Osteocyte (in vitro differentiated cells): ENCODE measurements at regions not wholly inside any gene's neighbourhood (a gene's known extent, or its start where the extent isn't known, plus 50 kb on each side); places are given as distances from the start of the nearest gene placed in this dataset.
A peak's percentile ranks its signal among the peaks of the same experiment; 100 is the strongest.

ENCODE experiments used
- DNase-seq: peaks from one replicate; pipeline ENCODE4 v3.0.0; 2021; ENCODE audit warnings: mixed read lengths; ENCODE audit not compliant: unreplicated experiment; ENCODE audit errors: extremely low spot score
- H3K27ac Mint-ChIP-seq: one replicate; pipeline ENCODE4 v1.8.0; 2021; ENCODE audit warnings: mild to moderate bottlenecking, mixed read lengths; ENCODE audit not compliant: unreplicated experiment
- H3K27me3 Mint-ChIP-seq: one replicate; pipeline ENCODE4 v1.8.0; 2021; ENCODE audit warnings: mixed read lengths; ENCODE audit not compliant: unreplicated experiment
- H3K36me3 Mint-ChIP-seq: one replicate; pipeline ENCODE4 v1.8.0; 2021; ENCODE audit warnings: mixed read lengths; ENCODE audit not compliant: unreplicated experiment
- H3K4me1 Mint-ChIP-seq: one replicate; pipeline ENCODE4 v1.8.0; 2021; ENCODE audit warnings: mixed read lengths; ENCODE audit not compliant: unreplicated experiment
- H3K4me3 Mint-ChIP-seq: one replicate; pipeline ENCODE4 v1.8.0; 2021; ENCODE audit warnings: mild to moderate bottlenecking, moderate library complexity, mixed read lengths; ENCODE audit not compliant: unreplicated experiment
- H3K9me3 Mint-ChIP-seq: one replicate; pipeline ENCODE4 v1.8.0; 2021; ENCODE audit warnings: mixed read lengths; ENCODE audit not compliant: unreplicated experiment
- CTCF ChIP-seq: fragments of 200-600 bp; sonication (generic); IDR thresholded peaks from 2 replicates; pipeline ENCODE4 v1.5.0; 2021; ENCODE audit warnings: antibody characterized with exemption, mild to moderate bottlenecking, moderate library complexity

DNA sequence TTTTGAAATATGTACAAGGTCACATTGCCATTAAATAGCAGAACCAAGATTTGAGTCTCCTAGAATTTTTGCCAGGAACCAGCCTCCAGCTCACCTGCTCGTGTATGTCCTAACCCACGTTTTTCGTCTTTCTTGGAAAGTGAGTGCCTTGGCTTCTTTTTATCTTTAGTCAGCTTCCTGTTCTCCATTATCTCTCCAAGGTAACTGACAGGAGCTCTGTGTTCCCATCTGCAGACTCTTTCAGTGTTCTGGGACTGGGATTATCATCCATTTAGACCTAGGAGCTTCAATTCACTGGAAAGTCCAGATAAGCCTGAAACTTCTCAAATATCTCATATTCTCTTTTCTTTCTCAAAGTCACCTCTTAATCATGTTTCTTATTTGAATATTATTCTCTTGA is 193.7 kb downstream of the ZIC5 start:
- peaks cover 4% of the 10 kb centered on the region for H3K36me3 Mint-ChIP-seq
- H3K9me3 Mint-ChIP-seq: peaks cover 10% of the 10 kb centered on the region
- H3K4me1 Mint-ChIP-seq: peaks cover 10% of the 10 kb centered on the region
- H3K27me3 Mint-ChIP-seq: no peaks in the 10 kb centered on the region
- H3K27ac Mint-ChIP-seq: no peak overlapping the region
- no peak overlapping the region for H3K4me3 Mint-ChIP-seq
- no peak for TF ChIP-seq CTCF
- no peak for DNase-seq

- TF ChIP-seq CTCF: no peak
- peaks cover 10% of the 10 kb centered on the region for H3K4me1 Mint-ChIP-seq
- H3K36me3 Mint-ChIP-seq: no peaks in the 10 kb centered on the region
- H3K27ac Mint-ChIP-seq: no peak overlapping the region
- H3K27me3 Mint-ChIP-seq: no peaks in the 10 kb centered on the region
- no peak for DNase-seq
- H3K4me3 Mint-ChIP-seq: no peak overlapping the region
- no peaks in the 10 kb centered on the region for H3K9me3 Mint-ChIP-seq
These were observed 196.9 kb downstream of the ZIC5 start for GRCh38 chr13:99774644-99775043.

DNA sequence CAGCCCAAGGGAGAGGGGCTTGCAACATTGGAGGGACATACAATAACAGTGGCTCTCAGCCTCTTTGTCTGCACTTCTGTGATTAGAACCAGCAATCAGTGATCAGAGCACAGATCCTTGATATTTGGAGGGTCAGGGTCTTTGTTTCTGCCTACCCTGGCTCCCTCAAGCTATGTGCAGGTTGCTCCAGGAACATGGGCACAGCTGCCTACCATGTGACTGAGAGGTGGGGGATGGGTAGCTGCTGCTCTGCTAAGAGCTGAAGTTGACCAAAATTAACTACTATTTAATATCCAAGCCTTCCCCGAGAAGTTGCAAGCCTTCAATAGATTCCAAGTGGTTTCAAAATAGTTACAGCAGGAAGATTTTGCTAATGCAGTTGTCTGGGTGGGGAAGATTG is 202.6 kb downstream of the ZIC5 start:
- H3K27me3 Mint-ChIP-seq: peaks cover 9% of the 10 kb centered on the region
- peaks cover 18% of the 10 kb centered on the region for H3K9me3 Mint-ChIP-seq
- TF ChIP-seq CTCF: no peak
- H3K27ac Mint-ChIP-seq: no peak overlapping the region
- no peaks in the 10 kb centered on the region for H3K4me1 Mint-ChIP-seq
- DNase-seq: no peak
- H3K36me3 Mint-ChIP-seq: peaks cover 6% of the 10 kb centered on the region
- H3K4me3 Mint-ChIP-seq: no peak overlapping the region

DNA sequence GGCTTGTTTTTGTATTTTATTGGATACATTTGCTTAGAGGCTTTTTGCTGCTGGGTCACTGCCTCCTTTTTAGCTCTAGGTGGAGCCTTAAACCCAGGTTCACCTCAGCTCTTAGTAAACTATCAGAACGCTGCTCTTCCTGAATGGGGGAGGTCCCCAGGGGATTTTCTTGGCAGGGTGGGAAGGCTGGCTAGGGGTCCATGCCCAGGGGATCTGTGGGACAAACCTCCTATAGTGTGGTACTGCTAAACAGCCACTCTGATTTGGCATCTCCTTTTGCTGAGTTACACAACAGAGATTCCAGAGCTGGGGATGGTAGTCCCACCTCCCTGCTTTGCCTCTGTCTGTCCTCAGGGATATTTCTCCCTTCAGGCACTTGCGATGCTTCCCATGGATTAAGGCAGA is 204.9 kb downstream of the ZIC5 start:
- no peaks in the 10 kb centered on the region for H3K4me1 Mint-ChIP-seq
- H3K27ac Mint-ChIP-seq: no peak overlapping the region
- peak; percentile 22 for TF ChIP-seq CTCF
- H3K4me3 Mint-ChIP-seq: no peak overlapping the region
- H3K9me3 Mint-ChIP-seq: peaks cover 33% of the 10 kb centered on the region
- H3K27me3 Mint-ChIP-seq: peaks cover 19% of the 10 kb centered on the region
- no peak for DNase-seq
- peaks cover 8% of the 10 kb centered on the region for H3K36me3 Mint-ChIP-seq

DNA sequence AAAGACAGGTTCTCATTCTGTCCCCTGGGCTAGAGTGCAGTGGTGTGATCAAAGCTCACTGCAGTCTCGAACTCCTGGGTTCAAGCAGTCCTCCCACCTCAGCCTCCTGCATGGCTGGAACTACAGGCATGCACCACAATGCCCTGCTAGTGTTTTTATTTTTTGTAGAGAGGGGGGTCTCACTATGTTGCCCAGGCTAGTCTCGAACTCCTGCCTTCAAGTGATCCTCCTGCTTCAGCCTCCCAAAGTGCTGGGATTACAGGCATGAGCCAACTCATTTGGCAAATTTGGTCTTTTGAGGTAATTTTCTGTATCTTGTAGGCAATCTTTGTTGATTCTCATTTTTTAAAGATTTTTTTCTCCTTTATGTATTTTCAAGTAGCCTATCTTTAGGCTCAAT is 205.7 kb downstream of the ZIC5 start:
- Mint-ChIP-seq H3K9me3 (peaks cover 39% of the 10 kb centered on the region), H3K27ac (no peak overlapping the region), H3K27me3 (peaks cover 19% of the 10 kb centered on the region), H3K4me3 (no peak overlapping the region), H3K36me3 (peaks cover 8% of the 10 kb centered on the region), H3K4me1 (no peaks in the 10 kb centered on the region)
- DNase-seq: no peak
- no peak for TF ChIP-seq CTCF
